GM12878 (cell line): ENCODE measurements at regions not wholly inside any gene's neighbourhood (a gene's known extent, or its start where the extent isn't known, plus 50 kb on each side); places are given as distances from the start of the nearest gene placed in this dataset.

Experiments used
- RBBP5 ChIP-seq: fragments of 200-600 bp; sonication (generic); conservative IDR thresholded peaks from 2 replicates; pipeline ENCODE4 v1.6.1; 2016
- TF ChIP-seq, protein P1 (sequence below), 3 experiments: IDR thresholded peaks in 2 of 3; conservative IDR thresholded peaks in 1 of 3; 2 replicates each; pipeline ENCODE4 v1.5.1; 2011; ENCODE audit warnings: low read depth in 3 of 3, low read length in 3 of 3, mild to moderate bottlenecking in 3 of 3, control low read depth in 2 of 3, moderate library complexity in 2 of 3, inconsistent platforms in 1 of 3, mixed read lengths in 1 of 3; ENCODE audit not compliant: control insufficient read depth in 2 of 3, insufficient read depth in 1 of 3; ENCODE audit errors: extremely low read depth in 1 of 3

DNA sequence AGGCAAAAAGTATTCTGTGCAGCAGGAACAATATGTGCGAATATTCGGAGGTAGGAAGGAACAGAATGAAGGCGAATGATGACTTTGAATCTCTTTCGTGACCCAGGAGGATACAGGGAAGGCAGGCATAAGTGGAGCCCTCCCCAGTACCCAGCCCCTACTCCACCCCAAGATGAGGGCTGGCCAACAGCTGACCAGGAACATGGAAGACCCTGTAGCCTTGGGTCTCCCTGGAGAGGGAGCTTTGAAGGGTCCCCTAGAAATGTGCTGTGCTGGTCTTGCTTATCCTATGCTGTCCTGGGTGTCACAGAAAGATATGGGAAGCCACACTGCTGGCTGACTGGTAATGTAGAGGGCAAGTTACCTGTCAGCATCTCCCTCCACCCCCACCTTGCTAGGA lies 113.7 kb upstream of the NCAM1 start:
- no peak for TF ChIP-seq RBBP5
- TF ChIP-seq, protein P1, sequence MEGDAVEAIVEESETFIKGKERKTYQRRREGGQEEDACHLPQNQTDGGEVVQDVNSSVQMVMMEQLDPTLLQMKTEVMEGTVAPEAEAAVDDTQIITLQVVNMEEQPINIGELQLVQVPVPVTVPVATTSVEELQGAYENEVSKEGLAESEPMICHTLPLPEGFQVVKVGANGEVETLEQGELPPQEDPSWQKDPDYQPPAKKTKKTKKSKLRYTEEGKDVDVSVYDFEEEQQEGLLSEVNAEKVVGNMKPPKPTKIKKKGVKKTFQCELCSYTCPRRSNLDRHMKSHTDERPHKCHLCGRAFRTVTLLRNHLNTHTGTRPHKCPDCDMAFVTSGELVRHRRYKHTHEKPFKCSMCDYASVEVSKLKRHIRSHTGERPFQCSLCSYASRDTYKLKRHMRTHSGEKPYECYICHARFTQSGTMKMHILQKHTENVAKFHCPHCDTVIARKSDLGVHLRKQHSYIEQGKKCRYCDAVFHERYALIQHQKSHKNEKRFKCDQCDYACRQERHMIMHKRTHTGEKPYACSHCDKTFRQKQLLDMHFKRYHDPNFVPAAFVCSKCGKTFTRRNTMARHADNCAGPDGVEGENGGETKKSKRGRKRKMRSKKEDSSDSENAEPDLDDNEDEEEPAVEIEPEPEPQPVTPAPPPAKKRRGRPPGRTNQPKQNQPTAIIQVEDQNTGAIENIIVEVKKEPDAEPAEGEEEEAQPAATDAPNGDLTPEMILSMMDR (IDR thresholded peaks at IDR 0.05 in 2 of 3, conservative IDR thresholded peaks at IDR 0.05 in 1 of 3; ENCODE audit: control insufficient read depth in 2 of 3, extremely low read depth in 1 of 3, insufficient read depth in 1 of 3, low read depth in 3 of 3, low read length in 3 of 3), result no peak
